Panc1 (cell line): ENCODE measurements at regions not wholly inside any gene's neighbourhood (a gene's known extent, or its start where the extent isn't known, plus 50 kb on each side); places are given as distances from the start of the nearest gene placed in this dataset.
"Not testable (repeated sequence)": the region's sequence is repeated elsewhere in the genome, so short reads cannot be mapped to it uniquely, and the experiment has no call there.

Source experiments
- ATAC-seq: fragments of 200-7000 bp; cut with Tn5 transposase; 2 replicates; pipeline ENCODE4 v1.9.1; 2020; ENCODE audit warnings: mild to moderate bottlenecking, moderate library complexity
- BruUV-seq: library from RNA; stranded (reverse); fragments of 400-500 nt; replicated peaks from 2 replicates; lab custom pipeline; 2021; lab: Mats Ljungman, UMichigan
- CTCF ChIA-PET: fragments of 300-600 bp; sonication (Branson Sonifier 250); formaldehyde crosslinking; loops from one replicate; lab custom pipeline; 2022; ENCODE audit warnings: antibody characterized with exemption; lab: Charles Lee
- POLR2A ChIA-PET: fragments of 300-600 bp; sonication (Branson Sonifier 250); formaldehyde crosslinking; loops from one replicate; lab custom pipeline; 2022; ENCODE audit warnings: antibody characterized with exemption; lab: Charles Lee
- DNase-seq: peaks from one replicate; pipeline ENCODE4 v3.0.0-alpha.2; 2010; ENCODE audit warnings: low read depth, low spot score
- H3K27ac ChIP-seq: 2 replicates; pipeline ENCODE4 v1.5.1; 2011; ENCODE audit warnings: mild to moderate bottlenecking, low read length, inconsistent platforms
- H3K27me3 ChIP-seq: fragments of 200-500 bp; sonication (Bioruptor generic); 2 replicates; pipeline ENCODE4 v1.6.0; 2014; ENCODE audit warnings: low read length, inconsistent platforms; ENCODE audit not compliant: control insufficient read depth, insufficient read depth
- H3K36me3 ChIP-seq: fragments of 200-500 bp; sonication (Bioruptor generic); 2 replicates; pipeline ENCODE4 v1.5.1; 2014; ENCODE audit warnings: inconsistent platforms, mild to moderate bottlenecking, low read length, moderate library complexity; ENCODE audit not compliant: control insufficient read depth, insufficient read depth
- H3K4me1 ChIP-seq: 2 replicates; pipeline ENCODE4 v1.5.1; 2011; ENCODE audit warnings: inconsistent platforms, mild to moderate bottlenecking, low read length, moderate library complexity; ENCODE audit not compliant: control insufficient read depth, insufficient read depth
- H3K4me3 ChIP-seq, 2 experiments: 2 replicates each; pipeline ENCODE4 v1.5.1; 2011 to 2012; ENCODE audit warnings: low read depth in 2 of 2, low read length in 2 of 2, mild to moderate bottlenecking in 2 of 2, inconsistent platforms in 1 of 2, moderate library complexity in 1 of 2
- H3K9me3 ChIP-seq: fragments of 200-500 bp; sonication (Bioruptor generic); 2 replicates; pipeline ENCODE4 v1.5.1; 2014; ENCODE audit warnings: low read depth, mild to moderate bottlenecking, inconsistent platforms, low read length, moderate library complexity; ENCODE audit not compliant: control insufficient read depth, insufficient read depth
- CTCF ChIP-seq: fragments of 450-650 bp; IDR thresholded peaks from 2 replicates; pipeline ENCODE4 v1.5.1; 2017; ENCODE audit warnings: mild to moderate bottlenecking
- POLR2AphosphoS5 ChIP-seq: IDR thresholded peaks from 2 replicates; pipeline ENCODE4 v1.6.1; 2012; ENCODE audit warnings: mild to moderate bottlenecking, low read depth, low read length, moderate library complexity
- REST ChIP-seq, 2 experiments: IDR thresholded peaks; 2 replicates each; pipeline ENCODE4 v1.6.1; 2011 to 2012; ENCODE audit warnings: low read depth in 2 of 2, control low read depth in 1 of 2, low read length in 1 of 2, mild to moderate bottlenecking in 1 of 2, moderate library complexity in 1 of 2; ENCODE audit not compliant: insufficient read depth in 1 of 2
- SIN3A ChIP-seq: IDR thresholded peaks from 2 replicates; pipeline ENCODE4 v1.6.1; 2012; ENCODE audit warnings: low read depth, mild to moderate bottlenecking, low read length, moderate library complexity, borderline replicate concordance; ENCODE audit not compliant: insufficient read depth
- TCF7L2 ChIP-seq: IDR thresholded peaks from 2 replicates; pipeline ENCODE4 v1.6.1; 2011; ENCODE audit warnings: mild to moderate bottlenecking, low read depth, low read length, inconsistent platforms
- in situ Hi-C: cut with HindIII; loops from 2 replicates; pipeline ENCODE4 v1.10.0; 2016; ENCODE audit warnings: low sequenced_read_pairs, low pct_unique_long_range_greater_than_20kb
- intact Hi-C: fragments of 100-400 bp; cut with micrococcal nuclease; formaldehyde crosslinking; loops from one replicate; pipeline ENCODE4 v1.10.0; 2022; ENCODE audit not compliant: unreplicated experiment

- H3K9me3 ChIP-seq, BruUV-seq, ATAC-seq, H3K36me3 ChIP-seq, DNase-seq, CTCF ChIA-PET, intact Hi-C loops, H3K27me3 ChIP-seq, in situ Hi-C loops, H3K27ac ChIP-seq, H3K4me3 ChIP-seq, H3K4me1 ChIP-seq: not testable (repeated sequence)
- POLR2A ChIA-PET = interaction anchor here (0.6 kb wide), 1 partner anchor 286 kb away, joined by 3 read pairs; no protein-coding TSS in a partner anchor
Measured at GRCh38 chr6:164043656-164044055, 629.1 kb downstream of the QKI start.

- Histone ChIP-seq H3K27ac (no peak overlapping the region), H3K9me3 (no peaks in the 10 kb centered on the region), H3K4me3 (no peak overlapping the region), H3K36me3 (no peaks in the 10 kb centered on the region), H3K4me1 (no peaks in the 10 kb centered on the region), H3K27me3 (no peaks in the 10 kb centered on the region)
- ChIA-PET POLR2A (no interaction called here), CTCF (no interaction called here)
- no peak for TF ChIP-seq TCF7L2
- no peak for TF ChIP-seq POLR2AphosphoS5
- intact Hi-C loops = no loop called here
- DNase-seq (no peak), ATAC-seq (no peak)
- in situ Hi-C loops = no loop called here
- BruUV-seq = no TSS peak
Measured at GRCh38 chr6:164042212-164042611, 627.7 kb downstream of the QKI start.

- DNase-seq (no peak), ATAC-seq (no peak)
- no peak overlapping the region for H3K4me3 ChIP-seq
- in situ Hi-C loops = no loop called here
- no peaks in the 10 kb centered on the region for H3K9me3 ChIP-seq
- no peak overlapping the region for H3K27ac ChIP-seq
- no peaks in the 10 kb centered on the region for H3K36me3 ChIP-seq
- intact Hi-C loops = no loop called here
- H3K4me1 ChIP-seq = no peaks in the 10 kb centered on the region
- TF ChIP-seq SIN3A (no peak), CTCF (no peak)
- ChIA-PET POLR2A (interaction anchor here (0.7 kb wide), 1 partner anchor 17 kb away, joined by 5 read pairs; no protein-coding TSS in a partner anchor), CTCF (no interaction called here)
- no peaks in the 10 kb centered on the region for H3K27me3 ChIP-seq
- BruUV-seq = no TSS peak
Measured at GRCh38 chr6:164040994-164041393, 626.5 kb downstream of the QKI start.

- CTCF ChIA-PET = no interaction called here
- H3K27me3 ChIP-seq = no peaks in the 10 kb centered on the region
- intact Hi-C loops = no loop called here
- no peak overlapping the region for H3K27ac ChIP-seq
- no peaks in the 10 kb centered on the region for H3K9me3 ChIP-seq
- BruUV-seq = no TSS peak
- POLR2A ChIA-PET = no interaction called here
- in situ Hi-C loops = no loop called here
- no peak for ATAC-seq
- no peak for DNase-seq
- H3K4me1 ChIP-seq = no peaks in the 10 kb centered on the region
- TF ChIP-seq CTCF (no peak), TCF7L2 (no peak), POLR2AphosphoS5 (no peak), SIN3A (no peak), REST (IDR thresholded peaks at IDR 0.05; ENCODE audit: insufficient read depth in 1 of 2, low read depth in 2 of 2, low read length in 1 of 2) (no peak)
- no peak overlapping the region for H3K4me3 ChIP-seq
- no peaks in the 10 kb centered on the region for H3K36me3 ChIP-seq
Measured at GRCh38 chr6:164039954-164040375, 625.4 kb downstream of the QKI start.
